Mucosa of descending colon (tissue), 3 donors: ENCODE measurements at regions not wholly inside any gene's neighbourhood (a gene's known extent, or its start where the extent isn't known, plus 50 kb on each side); places are given as distances from the start of the nearest gene placed in this dataset.

Experiments
- ATAC-seq: fragments of 200-7000 bp; cut with Tn5 transposase; one replicate; pipeline ENCODE4 v1.9.1; 2020; ENCODE audit warnings: mild to moderate bottlenecking, moderate library complexity
- DNase-seq, 3 donors: peaks; one replicate each; pipeline ENCODE4 v3.0.0-alpha.2; 2020
- H3K36me3 ChIP-seq: fragments of 200-600 bp; one replicate; pipeline ENCODE4 v1.8.0; 2021; ENCODE audit warnings: low read depth, mild to moderate bottlenecking
- H3K4me1 ChIP-seq: fragments of 200-600 bp; one replicate; pipeline ENCODE4 v1.8.0; 2021; ENCODE audit warnings: low read depth, mild to moderate bottlenecking
- H3K4me3 ChIP-seq: fragments of 200-600 bp; one replicate; pipeline ENCODE4 v1.8.0; 2021; ENCODE audit warnings: mild to moderate bottlenecking
- H3K9me3 ChIP-seq: fragments of 200-600 bp; one replicate; pipeline ENCODE4 v1.8.0; 2021; ENCODE audit warnings: mild to moderate bottlenecking
- CTCF ChIP-seq: fragments of 200-600 bp; IDR thresholded peaks from one replicate; pipeline ENCODE4 v1.8.0; 2022; ENCODE audit warnings: antibody characterized with exemption, mild to moderate bottlenecking
- intact Hi-C, 2 donors: fragments of 100-400 bp; cut with DNase I in 1 of 2; cut with micrococcal nuclease in 1 of 2; formaldehyde crosslinking; loops; one replicate each; pipeline versions ENCODE4 v1.11.0 to v1.11.1; 2022; cut with DNase I, micrococcal nuclease
- donor health status: DM: no; HTN: no; CAD: no; lungs with moderate emphysema.
- donor health status: DM: no; HTN: no; CAD: no.
- donor health status: DM: no; HTN: yes; CAD: no.

- TF ChIP-seq CTCF = no peak
- no peaks in the 10 kb centered on the region for H3K4me1 ChIP-seq
- intact Hi-C loops = no loop called here
- H3K36me3 ChIP-seq = no peaks in the 10 kb centered on the region
- peaks cover 44% of the 10 kb centered on the region for H3K9me3 ChIP-seq
- DNase-seq (no peak), ATAC-seq (no peak)
- H3K4me3 ChIP-seq = no peak overlapping the region
Observed at GRCh38 chr6:164210323-164210722, 795.8 kb downstream of the QKI start.

- H3K36me3 ChIP-seq = no peaks in the 10 kb centered on the region
- peaks cover 48% of the 10 kb centered on the region for H3K9me3 ChIP-seq
- no peak for DNase-seq
- intact Hi-C loops = no loop called here
- TF ChIP-seq CTCF = no peak
- no peaks in the 10 kb centered on the region for H3K4me1 ChIP-seq
- H3K4me3 ChIP-seq = no peak overlapping the region
- no peak for ATAC-seq
Observed at GRCh38 chr6:164208371-164208770, 793.9 kb downstream of the QKI start.

GRCh38 chr6:164206807-164207423, 792.4 kb downstream of the QKI start:
- no peak overlapping the region for H3K4me3 ChIP-seq
- peaks cover 34% of the 10 kb centered on the region for H3K9me3 ChIP-seq
- ATAC-seq = no peak
- no peaks in the 10 kb centered on the region for H3K4me1 ChIP-seq
- TF ChIP-seq CTCF = no peak
- H3K36me3 ChIP-seq = no peaks in the 10 kb centered on the region
- intact Hi-C loops = no loop called here
- no peak for DNase-seq

- Histone ChIP-seq H3K9me3 (peaks cover 30% of the 10 kb centered on the region), H3K4me1 (no peaks in the 10 kb centered on the region), H3K4me3 (no peak overlapping the region), H3K36me3 (no peaks in the 10 kb centered on the region)
- ATAC-seq (no peak), DNase-seq (no peak)
- no peak for TF ChIP-seq CTCF
- intact Hi-C loops = no loop called here
Observed at GRCh38 chr6:164200071-164200470, 785.6 kb downstream of the QKI start.

- intact Hi-C loops = no loop called here
- ATAC-seq = no peak
- no peaks in the 10 kb centered on the region for H3K4me1 ChIP-seq
- peaks cover 37% of the 10 kb centered on the region for H3K9me3 ChIP-seq
- no peak for DNase-seq
- no peak for TF ChIP-seq CTCF
- H3K36me3 ChIP-seq = no peaks in the 10 kb centered on the region
- no peak overlapping the region for H3K4me3 ChIP-seq
Observed at GRCh38 chr6:164195942-164196281, 781.4 kb downstream of the QKI start.
